GM13977 (cell line): ENCODE measurements at regions not wholly inside any gene's neighbourhood (a gene's known extent, or its start where the extent isn't known, plus 50 kb on each side); places are given as distances from the start of the nearest gene placed in this dataset.

Experiments
- DNase-seq: peaks from one replicate; pipeline ENCODE4 v3.0.0; 2012; ENCODE audit warnings: low spot score
- CTCF ChIP-seq: IDR thresholded peaks from 2 replicates; pipeline ENCODE4 v1.5.1; 2012; ENCODE audit warnings: mild to moderate bottlenecking, control low read depth; ENCODE audit not compliant: insufficient read depth; ENCODE audit errors: extremely low read depth, missing control alignments
- in situ Hi-C: fragments of 300-500 bp; cut with MboI; formaldehyde crosslinking; loops from one replicate; pipeline ENCODE4 v1.12.0; 2022; ENCODE audit warnings: low sequenced_read_pairs, low pct_unique_long_range_greater_than_20kb, mixed read lengths, inconsistent platforms; ENCODE audit not compliant: unreplicated experiment

- no peak for DNase-seq
- in situ Hi-C loops = no loop called here
- TF ChIP-seq CTCF = no peak
Measured at GRCh38 chr11:93967944-93968343, 53.2 kb upstream of the HEPHL1 start.

GRCh38 chr11:93969925-93970922 lies 50.9 kb upstream of the HEPHL1 start:
- no peak for TF ChIP-seq CTCF
- no peak for DNase-seq

More at GRCh38 chr11:93969925-93970922, 50.9 kb upstream of the HEPHL1 start:
- in situ Hi-C loops = no loop called here
